ENCODE measurements at regions not wholly inside any gene's neighbourhood (a gene's known extent, or its start where the extent isn't known, plus 50 kb on each side); places are given as distances from the start of the nearest gene placed in this dataset.
A peak's percentile ranks its signal among the peaks of the same experiment; 100 is the strongest.

GRCh38 chr3:184503647-184504046 lies 57.9 kb upstream of the EPHB3 start:
- Histone ChIP-seq H3K27me3 (replicated peaks) (peaks cover 19% of the 10 kb centered on the region), H3K4me3 (ENCODE audit: low read depth, low read length) (no peak overlapping the region), H3K27ac (no peak overlapping the region), H3K36me3 (replicated peaks) (no peaks in the 10 kb centered on the region)
- in situ Hi-C loops (cut with HindIII; ENCODE audit: low pct_ligation_motif_present, low sequenced_read_pairs): no loop called here
- peak; percentile 11 for TF ChIP-seq CTCF (IDR thresholded peaks at IDR 0.05; ENCODE audit: low read depth, low read length, missing control alignments)
- DNase-seq: no peak

- Histone ChIP-seq H3K36me3 (replicated peaks) (no peaks in the 10 kb centered on the region), H3K27ac (no peak overlapping the region), H3K4me3 (ENCODE audit: low read depth, low read length) (no peak overlapping the region), H3K27me3 (replicated peaks) (peaks cover 28% of the 10 kb centered on the region)
- in situ Hi-C loops (cut with HindIII; ENCODE audit: low pct_ligation_motif_present, low sequenced_read_pairs): no loop called here
- DNase-seq: no peak
- no peak for TF ChIP-seq CTCF (IDR thresholded peaks at IDR 0.05; ENCODE audit: low read depth, low read length, missing control alignments)
Observed at GRCh38 chr3:184505076-184505878, 56.3 kb upstream of the EPHB3 start.

- in situ Hi-C loops (cut with HindIII; ENCODE audit: low pct_ligation_motif_present, low sequenced_read_pairs): no loop called here
Observed at GRCh38 chr3:184506561-184506991, 55.0 kb upstream of the EPHB3 start.

GRCh38 chr3:184508938-184509337 lies 52.6 kb upstream of the EPHB3 start:
- Histone ChIP-seq H3K36me3 (replicated peaks) (no peaks in the 10 kb centered on the region), H3K27me3 (replicated peaks) (peaks cover 54% of the 10 kb centered on the region), H3K27ac (no peak overlapping the region), H3K4me3 (ENCODE audit: low read depth, low read length) (no peak overlapping the region)
- in situ Hi-C loops (cut with HindIII; ENCODE audit: low pct_ligation_motif_present, low sequenced_read_pairs): no loop called here
- no peak for TF ChIP-seq CTCF (IDR thresholded peaks at IDR 0.05; ENCODE audit: low read depth, low read length, missing control alignments)
- DNase-seq: no peak

More at GRCh38 chr3:184506561-184506991, 55.0 kb upstream of the EPHB3 start:
- peaks cover 33% of the 10 kb centered on the region for H3K27me3 ChIP-seq (replicated peaks)
- H3K36me3 ChIP-seq (replicated peaks): no peaks in the 10 kb centered on the region
- H3K4me3 ChIP-seq (ENCODE audit: low read depth, low read length): no peak overlapping the region
- H3K27ac ChIP-seq: no peak overlapping the region
- TF ChIP-seq CTCF (IDR thresholded peaks at IDR 0.05; ENCODE audit: low read depth, low read length, missing control alignments): no peak
- no peak for DNase-seq

GRCh38 chr3:184511741-184512140 lies 49.8 kb upstream of the EPHB3 start:
- H3K27me3 ChIP-seq (replicated peaks): peaks cover 44% of the 10 kb centered on the region
- in situ Hi-C loops (cut with HindIII; ENCODE audit: low pct_ligation_motif_present, low sequenced_read_pairs): no loop called here
- TF ChIP-seq CTCF (IDR thresholded peaks at IDR 0.05; ENCODE audit: low read depth, low read length, missing control alignments): no peak
- no peak overlapping the region for H3K27ac ChIP-seq
- DNase-seq: no peak
- H3K4me3 ChIP-seq (ENCODE audit: low read depth, low read length): no peak overlapping the region
- H3K36me3 ChIP-seq (replicated peaks): no peaks in the 10 kb centered on the region

Measured in brain microvascular endothelial cell (primary cell).